Mesodermal cell (in vitro differentiated cells): ENCODE measurements at regions not wholly inside any gene's neighbourhood (a gene's known extent, or its start where the extent isn't known, plus 50 kb on each side); places are given as distances from the start of the nearest gene placed in this dataset.

Experiments used
- H3K27ac ChIP-seq: 2 replicates; pipeline ENCODE4 v1.7.0; 2013; ENCODE audit warnings: mild to moderate bottlenecking, low read depth, low read length, moderate library complexity; ENCODE audit not compliant: severe bottlenecking
- H3K36me3 ChIP-seq: 2 replicates; pipeline ENCODE4 v1.7.1; 2013; ENCODE audit warnings: mild to moderate bottlenecking, low read length, moderate library complexity; ENCODE audit not compliant: control insufficient read depth, insufficient read depth
- H3K4me1 ChIP-seq: one replicate; pipeline ENCODE4 v1.7.1; 2013; ENCODE audit warnings: mild to moderate bottlenecking, low read length; ENCODE audit not compliant: insufficient read depth, control insufficient read depth, poor library complexity, severe bottlenecking
- H3K4me3 ChIP-seq: 2 replicates; pipeline ENCODE4 v1.7.0; 2013; ENCODE audit warnings: low read length, control low read depth, mild to moderate bottlenecking; ENCODE audit not compliant: insufficient read depth, poor library complexity, severe bottlenecking; ENCODE audit errors: extremely low read depth
- H3K9me3 ChIP-seq: 2 replicates; pipeline ENCODE4 v1.7.1; 2013; ENCODE audit warnings: mild to moderate bottlenecking, low read length, moderate library complexity; ENCODE audit not compliant: control insufficient read depth
- WGBS, 2 experiments: methylation state at CpG; one replicate each; pipeline ENCODE4 v1.1.5; 2013; ENCODE audit warnings: missing lambda C conversion rate in 2 of 2; ENCODE audit not compliant: insufficient coverage in 2 of 2; 5-methylcytosine and 5-hydroxymethylcytosine counted together

- Histone ChIP-seq H3K4me1 (peaks cover 9% of the 10 kb centered on the region), H3K27ac (no peak overlapping the region), H3K36me3 (no peaks in the 10 kb centered on the region), H3K4me3 (no peak overlapping the region), H3K9me3 (no peaks in the 10 kb centered on the region)
- 39 to 54% methylated on average over 3 to 6 of the region's 9 CpGs for WGBS, 2 experiments
These were observed 209.4 kb upstream of the TLE4 start for GRCh38 chr9:79362100-79363081.

GRCh38 chr9:79369676-79370075 lies 202.1 kb upstream of the TLE4 start:
- no peaks in the 10 kb centered on the region for H3K4me1 ChIP-seq
- no peaks in the 10 kb centered on the region for H3K9me3 ChIP-seq
- no peaks in the 10 kb centered on the region for H3K36me3 ChIP-seq
- no peak overlapping the region for H3K27ac ChIP-seq
- WGBS, 2 experiments: 91 to 97% methylated on average over 4 to 6 of the region's 6 CpGs
- H3K4me3 ChIP-seq: no peak overlapping the region

- no peak overlapping the region for H3K4me3 ChIP-seq
- 100% methylated on average over 1 of the region's 2 CpGs for WGBS, 2 experiments
- no peaks in the 10 kb centered on the region for H3K4me1 ChIP-seq
- H3K36me3 ChIP-seq: no peaks in the 10 kb centered on the region
- no peaks in the 10 kb centered on the region for H3K9me3 ChIP-seq
- H3K27ac ChIP-seq: no peak overlapping the region
These were observed 200.5 kb upstream of the TLE4 start for GRCh38 chr9:79371301-79371700.

GRCh38 chr9:79371948-79372555 lies 199.7 kb upstream of the TLE4 start:
- H3K27ac ChIP-seq: no peak overlapping the region

GRCh38 chr9:79377339-79377855 lies 194.4 kb upstream of the TLE4 start:
- Histone ChIP-seq H3K27ac (no peak overlapping the region), H3K4me3 (no peak overlapping the region), H3K36me3 (no peaks in the 10 kb centered on the region), H3K4me1 (no peaks in the 10 kb centered on the region), H3K9me3 (no peaks in the 10 kb centered on the region)
- WGBS, 2 experiments: 89 to 93% methylated on average over 3 to 4 of the region's 5 CpGs

More at GRCh38 chr9:79371948-79372555, 199.7 kb upstream of the TLE4 start:
- Histone ChIP-seq H3K9me3 (no peaks in the 10 kb centered on the region), H3K4me3 (no peak overlapping the region), H3K36me3 (no peaks in the 10 kb centered on the region), H3K4me1 (no peaks in the 10 kb centered on the region)
- WGBS, 2 experiments: no CpG with 5 or more reads among the region's 1 CpG

GRCh38 chr9:79378107-79378506 lies 193.7 kb upstream of the TLE4 start:
- no peaks in the 10 kb centered on the region for H3K36me3 ChIP-seq
- H3K4me1 ChIP-seq: no peaks in the 10 kb centered on the region
- no peak overlapping the region for H3K27ac ChIP-seq
- no CpG with 5 or more reads among the region's 2 CpGs for WGBS, 2 experiments
- no peaks in the 10 kb centered on the region for H3K9me3 ChIP-seq
- H3K4me3 ChIP-seq: no peak overlapping the region

- H3K9me3 ChIP-seq: no peaks in the 10 kb centered on the region
- H3K27ac ChIP-seq: no peak overlapping the region
- no peaks in the 10 kb centered on the region for H3K4me1 ChIP-seq
- no peak overlapping the region for H3K4me3 ChIP-seq
- H3K36me3 ChIP-seq: no peaks in the 10 kb centered on the region
These were observed 189.7 kb upstream of the TLE4 start for GRCh38 chr9:79382044-79382443.

- no CpG with 5 or more reads among the region's 2 CpGs for WGBS, 2 experiments
- no peak overlapping the region for H3K4me3 ChIP-seq
- no peaks in the 10 kb centered on the region for H3K36me3 ChIP-seq
- H3K9me3 ChIP-seq: no peaks in the 10 kb centered on the region
- no peaks in the 10 kb centered on the region for H3K4me1 ChIP-seq
- no peak overlapping the region for H3K27ac ChIP-seq
These were observed 189.3 kb upstream of the TLE4 start for GRCh38 chr9:79382458-79382857.

- Histone ChIP-seq H3K36me3 (no peaks in the 10 kb centered on the region), H3K27ac (no peak overlapping the region), H3K4me3 (no peak overlapping the region), H3K4me1 (no peaks in the 10 kb centered on the region), H3K9me3 (no peaks in the 10 kb centered on the region)
These were observed 188.7 kb upstream of the TLE4 start for GRCh38 chr9:79383096-79383495.

GRCh38 chr9:79384091-79384490 lies 187.7 kb upstream of the TLE4 start:
- no peak overlapping the region for H3K27ac ChIP-seq
- no peaks in the 10 kb centered on the region for H3K36me3 ChIP-seq
- H3K9me3 ChIP-seq: no peaks in the 10 kb centered on the region
- 100% methylated on average over 1 of the region's 5 CpGs; no CpG with 5 or more reads in 1 of the 2 experiments for WGBS, 2 experiments
- no peaks in the 10 kb centered on the region for H3K4me1 ChIP-seq
- H3K4me3 ChIP-seq: no peak overlapping the region

- no peaks in the 10 kb centered on the region for H3K4me1 ChIP-seq
- WGBS, 2 experiments: 80% methylated on average over 1 of the region's 1 CpG; no CpG with 5 or more reads in 1 of the 2 experiments
- H3K36me3 ChIP-seq: no peaks in the 10 kb centered on the region
- no peak overlapping the region for H3K27ac ChIP-seq
- H3K4me3 ChIP-seq: no peak overlapping the region
- H3K9me3 ChIP-seq: no peaks in the 10 kb centered on the region
These were observed 187.3 kb upstream of the TLE4 start for GRCh38 chr9:79384501-79384900.
